ENCODE measurements at regions not wholly inside any gene's neighbourhood (a gene's known extent, or its start where the extent isn't known, plus 50 kb on each side); places are given as distances from the start of the nearest gene placed in this dataset.
"Not testable (repeated sequence)": the region's sequence is repeated elsewhere in the genome, so short reads cannot be mapped to it uniquely, and the experiment has no call there.

DNA sequence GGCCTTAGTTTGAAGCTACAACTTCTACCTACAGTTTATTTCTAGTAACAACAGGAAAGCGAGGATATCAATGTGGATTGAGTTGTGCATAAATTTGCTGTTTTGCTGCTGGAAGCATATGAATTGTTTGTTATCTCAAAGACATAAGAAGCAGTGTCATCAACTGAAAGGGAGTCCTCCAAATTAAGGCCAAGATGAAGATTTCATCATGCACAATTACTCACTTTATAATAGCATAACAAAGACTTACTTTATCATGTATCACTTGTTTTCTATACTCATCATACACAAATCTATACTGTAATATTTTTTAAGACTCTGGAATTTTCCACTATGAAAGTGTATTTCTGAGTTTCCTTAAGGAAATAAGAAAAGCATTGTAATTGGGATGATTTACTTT is 136.1 kb upstream of the FANCL start:
- no peak for DNase-seq (ENCODE audit: low read depth in 2 of 2)

DNA sequence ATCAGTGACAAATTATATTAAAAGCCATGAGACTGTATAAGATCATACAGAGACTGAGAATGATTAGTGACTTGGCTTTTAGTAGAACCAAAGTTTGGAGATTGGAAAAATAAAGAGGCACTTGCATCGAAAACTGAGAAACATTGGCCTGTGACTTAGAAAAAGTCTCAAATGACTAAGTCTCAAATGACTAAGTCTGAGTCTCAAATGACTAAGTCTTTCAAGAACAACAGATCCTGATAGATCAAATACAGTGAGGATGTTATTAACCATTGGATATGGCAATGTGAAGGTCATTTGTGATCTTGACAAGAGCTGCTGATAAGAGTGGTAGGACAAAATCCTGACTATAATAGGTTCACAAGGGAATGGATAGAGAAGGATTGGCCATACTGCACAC is 135.5 kb upstream of the FANCL start:
- DNase-seq (ENCODE audit: low read depth in 2 of 2) = no peak

DNA sequence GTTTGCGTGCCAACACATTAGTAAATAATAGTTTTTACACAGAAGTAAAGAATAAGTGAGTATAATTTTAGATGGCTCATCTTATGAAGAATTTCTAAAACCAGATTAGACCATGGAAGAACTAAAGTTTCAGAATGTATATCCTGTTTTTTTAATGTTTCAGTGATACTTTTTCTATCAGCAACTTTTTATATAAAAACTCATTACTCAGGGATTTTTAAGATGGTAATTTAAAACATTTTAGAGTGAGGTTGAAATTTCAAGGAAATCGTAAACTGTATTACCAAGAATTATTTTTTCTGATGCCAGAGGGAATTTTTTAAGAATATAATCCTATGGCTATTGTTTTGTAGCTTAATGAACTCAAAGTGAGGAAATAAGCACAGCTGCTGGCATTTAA is 128.5 kb upstream of the FANCL start:
- DNase-seq (ENCODE audit: low read depth in 2 of 2) = no peak

DNA sequence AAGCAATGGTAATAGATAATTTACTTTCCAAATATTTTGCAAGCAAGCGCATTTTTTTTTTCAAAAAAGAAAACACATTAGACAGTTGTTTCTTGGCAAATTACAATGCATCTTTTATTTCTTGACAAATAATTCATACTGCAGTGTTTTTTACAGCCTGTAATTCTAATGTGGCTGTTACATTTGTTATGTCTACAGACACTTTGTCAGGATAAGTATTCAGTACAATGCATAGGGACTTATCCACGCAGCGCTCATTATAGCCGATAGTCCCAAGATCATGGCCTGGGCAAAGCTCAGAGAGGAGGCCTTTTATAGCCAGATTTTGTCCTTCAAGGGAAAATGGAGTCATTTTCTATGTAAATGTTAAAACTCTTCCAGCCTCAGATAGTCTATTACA is 123.0 kb upstream of the FANCL start:
- DNase-seq (ENCODE audit: low read depth in 2 of 2) = no peak

DNA sequence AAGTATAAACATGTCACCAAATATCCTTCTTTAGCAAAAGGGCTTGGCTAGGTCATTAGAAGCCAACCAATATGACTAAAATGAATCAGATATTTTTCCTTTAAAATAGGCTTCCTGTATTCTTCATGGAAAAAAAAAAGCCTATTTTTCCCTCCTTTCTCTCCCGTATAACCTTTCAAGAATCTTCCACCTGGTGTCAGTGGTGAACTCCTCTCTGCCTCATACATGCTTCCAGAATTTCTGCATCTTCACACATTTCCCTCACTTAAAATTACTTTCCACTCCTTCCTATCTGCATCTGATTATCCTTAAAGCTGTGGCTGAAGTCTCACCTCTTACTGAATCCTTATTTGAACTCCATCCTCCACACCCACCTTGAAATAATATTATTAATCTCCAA is 116.9 kb upstream of the FANCL start:
- DNase-seq (ENCODE audit: low read depth in 2 of 2) = no peak

DNA sequence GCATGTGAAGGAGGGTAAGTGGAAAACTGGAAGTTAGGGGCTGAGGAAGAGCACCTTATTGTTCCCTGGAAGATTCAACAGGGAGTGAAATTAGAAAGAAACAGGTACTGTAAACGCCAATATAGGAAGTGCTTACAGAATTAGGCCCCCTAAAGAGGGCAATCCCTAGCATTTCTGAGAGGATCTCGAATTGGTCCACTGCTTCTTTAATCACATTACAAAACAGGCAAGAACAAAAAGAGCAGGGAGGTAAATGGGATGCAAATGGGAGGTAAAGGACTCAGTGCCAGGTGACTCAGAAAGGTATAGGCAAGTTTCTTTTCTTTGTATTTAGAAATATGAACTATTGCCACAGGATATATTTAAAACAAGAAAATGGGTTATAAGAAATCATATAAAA is 116.4 kb upstream of the FANCL start:
- DNase-seq (ENCODE audit: low read depth in 2 of 2) = no peak

DNA sequence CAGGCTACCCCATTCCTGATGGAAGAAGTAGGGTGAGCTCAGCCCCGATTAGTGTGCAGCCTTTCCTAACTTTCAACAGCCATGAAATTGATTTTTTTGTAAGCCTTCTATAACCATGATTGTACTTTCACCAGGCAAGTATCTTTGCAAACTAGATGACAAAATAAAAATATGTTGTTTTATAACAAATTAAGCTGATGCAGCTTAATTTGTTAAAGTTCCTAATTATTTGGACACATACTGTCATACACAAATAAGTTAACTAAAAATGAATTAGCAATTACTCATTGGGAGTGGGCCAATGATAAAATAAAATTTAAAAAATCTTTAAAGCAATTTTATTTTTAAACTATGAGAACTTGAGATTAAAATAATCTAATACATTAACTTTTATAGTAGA is 113.1 kb upstream of the FANCL start:
- DNase-seq (ENCODE audit: low read depth in 2 of 2) = no peak

DNA sequence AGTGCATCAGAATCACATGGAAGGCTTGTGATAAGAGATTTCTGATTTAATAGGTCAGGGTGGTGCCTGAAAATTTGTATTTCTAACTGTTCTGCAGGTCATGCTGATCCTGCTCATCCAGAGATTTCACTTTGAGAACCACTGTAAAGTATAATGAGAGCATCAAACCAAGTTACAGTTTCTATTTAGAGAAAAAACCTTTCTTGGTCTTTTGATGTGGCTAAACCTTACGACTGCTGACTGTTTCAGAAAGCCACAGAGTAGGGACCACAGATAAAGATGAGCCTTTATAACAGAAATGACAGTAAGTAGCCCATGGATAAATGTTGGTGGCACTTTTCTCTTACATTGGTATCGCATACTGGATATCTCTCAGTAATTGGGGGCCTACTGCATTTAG is 109.4 kb upstream of the FANCL start:
- no peak for DNase-seq (ENCODE audit: low read depth in 2 of 2)

DNA sequence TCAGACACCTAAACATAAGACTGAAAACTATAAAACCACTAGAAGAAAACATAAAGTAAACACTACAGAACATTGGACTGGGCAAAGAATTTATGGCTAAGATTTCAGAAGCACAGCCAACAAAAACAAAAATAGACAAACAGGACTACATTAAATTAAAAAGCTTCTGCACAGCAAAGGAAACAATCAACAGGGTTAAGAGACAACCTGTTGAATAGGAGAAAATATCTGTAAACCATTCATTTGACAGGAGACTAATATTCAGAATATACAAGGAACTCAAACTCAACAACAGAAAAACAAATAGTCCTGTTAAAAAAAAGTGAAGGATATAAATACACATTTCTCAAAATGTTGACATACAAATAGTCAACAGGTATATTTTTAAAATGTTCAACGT is 106.7 kb upstream of the FANCL start:
- DNase-seq (ENCODE audit: low read depth in 2 of 2) = no peak

DNA sequence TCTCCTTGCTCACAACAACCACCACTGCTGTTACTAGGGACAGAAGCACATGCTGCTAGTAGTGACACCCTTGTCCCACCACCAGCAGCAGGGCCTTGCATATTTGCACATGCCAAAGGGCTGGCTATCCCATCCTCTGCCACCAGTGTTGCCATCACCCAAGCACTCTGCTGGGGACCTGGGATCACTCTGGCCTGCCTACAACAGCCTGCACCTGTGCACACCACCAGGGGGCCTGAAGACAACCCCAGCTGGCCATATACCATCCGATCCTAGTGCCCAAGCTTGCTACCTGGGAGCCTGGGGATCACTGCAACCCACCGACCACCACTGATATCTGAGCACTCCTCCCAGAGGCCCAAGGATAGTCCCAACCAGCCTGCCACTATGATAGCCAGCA is 99.9 kb upstream of the FANCL start:
- DNase-seq (ENCODE audit: low read depth in 2 of 2) = no peak

DNA sequence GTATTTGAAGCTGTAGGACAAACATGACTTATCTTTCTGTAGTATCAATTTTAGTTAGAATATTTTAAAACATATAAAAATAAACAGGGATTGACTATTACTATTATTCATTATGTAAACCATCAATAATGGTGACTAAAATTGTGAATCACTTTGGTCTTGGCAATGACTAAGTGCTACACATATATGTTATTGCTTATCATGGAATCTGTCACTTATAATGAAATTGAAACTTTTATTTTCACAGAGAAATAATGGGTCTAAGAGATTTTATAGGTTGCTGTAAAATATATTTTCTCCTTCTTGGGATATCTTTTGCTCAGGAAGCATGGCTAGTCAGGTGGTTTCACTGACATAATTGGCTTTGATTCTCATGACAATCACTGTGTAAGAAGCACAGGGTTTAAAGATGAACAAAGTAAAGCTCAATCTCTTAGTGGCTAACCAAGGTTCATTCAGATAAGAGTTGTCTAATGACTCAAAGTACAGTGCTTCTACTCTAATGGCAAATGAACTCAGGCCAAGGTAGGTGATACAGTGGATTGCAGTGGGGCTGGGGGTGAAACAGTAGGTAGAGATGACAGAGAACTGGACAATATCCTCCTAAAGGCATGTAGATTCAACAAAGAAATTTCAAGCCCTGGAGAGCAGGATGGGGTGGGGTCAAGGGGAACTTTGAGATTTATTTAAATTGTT is 98.6 kb upstream of the FANCL start:
- DNase-seq (ENCODE audit: low read depth in 2 of 2) = no peak

DNA sequence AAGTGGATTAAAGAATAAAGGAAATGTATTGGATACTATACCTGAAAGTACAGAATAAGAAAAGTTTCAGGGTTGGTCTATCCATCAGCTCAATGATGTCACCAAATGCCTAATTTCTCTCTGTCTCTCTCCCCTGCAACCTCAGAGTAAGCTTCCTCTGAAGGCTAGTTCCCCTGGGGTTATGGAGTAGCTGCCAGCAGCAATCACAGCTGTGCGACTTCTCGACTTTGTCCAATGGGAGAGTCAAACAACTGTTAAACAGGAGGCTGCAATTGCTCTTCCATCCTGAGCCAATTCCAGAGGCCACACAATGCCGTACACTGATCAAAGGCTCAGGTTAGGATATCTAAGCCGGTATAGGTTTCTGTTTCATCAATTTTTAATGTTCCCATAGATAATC is 95.3 kb upstream of the FANCL start:
- DNase-seq (ENCODE audit: low read depth in 2 of 2) = no peak

DNA sequence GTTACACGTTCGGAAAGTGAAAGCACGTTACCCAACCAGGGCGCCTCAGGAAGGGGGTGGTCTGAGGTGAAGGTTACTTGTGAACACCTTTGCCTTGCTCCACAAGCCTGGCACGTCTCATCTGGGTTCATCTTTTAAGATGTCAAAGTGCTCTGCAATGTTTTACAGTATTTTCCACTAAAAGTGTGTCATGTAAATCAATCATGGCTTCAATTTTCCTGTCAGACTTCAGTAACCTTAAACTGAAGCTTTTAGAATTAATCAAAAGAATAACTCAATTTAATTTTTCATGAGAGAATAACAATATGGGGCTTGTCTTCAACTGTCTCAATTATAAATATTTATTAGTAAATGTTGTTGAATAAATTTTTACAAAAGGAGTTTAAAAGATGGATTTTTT is 93.3 kb upstream of the FANCL start:
- no peak for DNase-seq (ENCODE audit: low read depth in 2 of 2)

DNA sequence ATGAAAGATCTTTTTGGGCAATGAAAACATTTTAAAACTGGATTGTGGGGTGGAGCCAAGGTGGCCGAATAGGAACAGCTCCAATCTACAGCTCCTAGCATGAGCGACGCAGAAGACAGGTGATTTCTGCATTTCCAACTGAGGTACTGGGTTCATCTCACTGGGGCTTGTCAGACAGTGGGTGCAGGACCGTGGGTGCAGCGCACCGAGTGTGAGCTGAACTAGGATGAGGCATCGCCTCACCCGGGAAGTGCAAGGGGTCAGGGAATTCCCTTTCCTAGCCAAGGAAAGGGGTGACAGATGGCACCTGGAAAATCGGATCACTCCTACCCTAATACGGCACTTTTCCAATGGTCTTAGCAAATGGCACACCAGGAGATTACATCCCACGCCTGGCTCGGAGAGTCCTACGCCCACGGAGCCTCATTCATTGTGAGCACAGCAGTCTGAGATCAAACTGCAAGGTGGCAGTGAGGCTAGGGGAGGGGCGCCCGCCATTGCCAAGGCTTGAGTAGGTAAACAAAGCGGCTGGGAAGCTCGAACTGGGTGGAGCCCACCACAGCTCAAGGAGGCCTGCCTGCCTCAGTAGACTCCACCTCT is 84.3 kb upstream of the FANCL start:
- DNase-seq (ENCODE audit: low read depth in 2 of 2) = not testable (repeated sequence)

DNA sequence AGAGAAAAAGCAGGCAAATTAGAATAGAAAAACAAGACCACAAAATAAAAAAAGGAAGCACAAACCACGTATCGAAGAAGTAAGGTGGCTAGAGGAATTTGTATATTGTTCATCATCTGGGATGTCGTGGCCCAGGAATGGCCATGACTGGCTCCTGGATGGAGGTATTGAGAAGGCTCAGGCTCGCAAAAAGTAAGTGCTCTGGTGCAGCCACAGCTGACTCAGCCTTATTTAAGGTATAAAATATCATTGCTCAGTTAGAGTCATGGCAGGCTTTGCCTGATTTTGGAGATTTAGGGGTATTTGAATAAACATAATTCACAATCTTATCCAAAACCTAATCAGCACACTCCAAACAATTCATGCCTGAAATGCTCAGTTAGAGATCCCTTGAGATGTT is 78.4 kb upstream of the FANCL start:
- DNase-seq (ENCODE audit: low read depth in 2 of 2) = no peak

DNA sequence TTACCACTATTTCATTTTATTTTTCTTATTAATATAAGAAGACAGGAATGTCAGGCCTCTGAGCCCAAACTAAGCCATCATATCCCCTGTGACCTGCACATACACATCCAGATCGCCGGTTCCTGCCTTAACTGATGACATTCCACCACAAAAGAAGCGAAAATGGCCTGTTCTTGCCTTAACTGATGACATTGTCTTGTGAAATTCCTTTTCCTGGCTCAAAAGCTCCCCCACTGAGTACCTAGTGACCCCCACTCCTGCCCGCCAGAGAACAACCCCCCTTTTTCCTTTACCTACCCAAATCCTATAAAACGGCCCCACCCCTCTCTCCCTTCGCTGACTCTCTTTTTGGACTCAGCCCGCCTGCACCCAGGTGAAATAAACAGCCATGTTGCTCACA is 77.8 kb upstream of the FANCL start:
- not testable (repeated sequence) for DNase-seq (ENCODE audit: low read depth in 2 of 2)

DNA sequence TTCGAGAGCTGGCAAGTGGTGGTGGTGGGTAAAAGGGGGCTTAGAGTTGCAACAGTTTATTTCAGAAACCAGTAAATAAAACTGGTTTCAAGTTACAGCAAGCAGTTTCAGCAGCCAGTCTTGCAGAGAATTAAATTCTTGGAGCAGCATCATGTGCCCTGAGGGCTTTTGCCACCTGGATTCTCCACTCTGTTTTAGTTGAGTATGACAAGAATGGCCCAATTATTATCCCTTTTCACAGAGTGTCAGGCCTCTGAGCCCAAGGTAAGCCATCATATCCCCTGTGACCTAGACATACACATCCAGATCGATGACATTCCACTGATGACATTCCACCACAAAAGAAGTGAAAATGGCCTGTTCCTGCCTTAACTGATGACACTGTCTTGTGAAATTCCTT is 72.8 kb upstream of the FANCL start:
- DNase-seq (ENCODE audit: low read depth in 2 of 2) = no peak

DNA sequence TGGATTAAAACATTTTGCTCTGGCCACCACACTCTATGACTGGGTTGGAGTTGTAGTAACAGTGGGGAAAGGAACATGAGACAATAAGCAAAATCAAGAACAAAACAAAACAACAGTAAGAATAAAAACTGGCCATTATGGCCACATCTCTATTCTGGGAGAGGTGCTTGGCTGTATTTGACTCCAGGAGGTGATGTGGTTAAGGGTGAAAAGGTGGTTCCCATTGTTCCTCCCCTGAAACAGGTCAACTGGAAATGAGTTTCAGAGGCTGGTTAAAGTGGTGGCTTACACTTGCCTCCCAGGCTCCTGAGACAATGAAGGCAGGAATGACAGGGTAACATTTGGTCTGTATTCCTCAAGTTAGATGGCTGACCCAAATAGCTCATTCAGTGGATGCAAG is 67.3 kb upstream of the FANCL start:
- no peak for DNase-seq (ENCODE audit: low read depth in 2 of 2)

DNA sequence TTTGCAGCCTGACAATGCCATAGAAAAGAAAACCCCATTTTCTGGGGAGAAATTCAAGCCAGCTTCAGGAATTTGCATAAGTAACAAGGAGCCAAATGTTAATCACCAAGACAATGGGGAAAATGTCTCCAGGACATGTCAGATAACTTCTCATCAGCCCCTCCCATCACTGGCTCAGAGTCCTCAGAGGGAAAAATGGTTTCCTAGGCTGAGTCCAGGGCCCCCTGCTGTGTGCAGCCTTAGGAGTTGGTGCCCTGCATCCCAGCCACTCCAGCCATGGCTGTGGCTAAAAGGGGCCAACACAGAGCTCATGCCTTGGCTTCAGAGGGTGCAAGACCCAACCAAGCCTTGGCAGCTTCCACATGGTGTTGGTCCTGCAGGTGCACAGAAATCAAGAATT is 63.7 kb upstream of the FANCL start:
- no peak for DNase-seq (ENCODE audit: low read depth in 2 of 2)

DNA sequence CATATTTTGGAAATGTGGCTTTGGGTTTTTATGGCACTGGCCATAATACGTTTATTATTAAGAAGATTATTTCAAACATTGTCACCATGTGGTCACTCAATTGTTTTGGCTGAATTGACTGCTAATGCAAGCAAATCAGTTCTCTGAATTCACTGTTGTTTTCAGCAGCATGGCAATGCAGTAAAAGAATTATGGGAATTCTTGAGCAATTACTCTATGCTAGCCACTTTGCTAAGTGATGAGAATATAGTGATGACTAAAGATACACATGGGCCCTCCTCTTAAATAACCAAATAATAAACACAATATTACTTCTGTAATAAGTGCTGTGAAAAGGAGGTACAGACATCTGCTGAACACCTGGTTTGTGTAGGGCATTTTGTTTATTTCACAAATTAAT is 58.0 kb upstream of the FANCL start:
- no peak for DNase-seq (ENCODE audit: low read depth in 2 of 2)

DNA sequence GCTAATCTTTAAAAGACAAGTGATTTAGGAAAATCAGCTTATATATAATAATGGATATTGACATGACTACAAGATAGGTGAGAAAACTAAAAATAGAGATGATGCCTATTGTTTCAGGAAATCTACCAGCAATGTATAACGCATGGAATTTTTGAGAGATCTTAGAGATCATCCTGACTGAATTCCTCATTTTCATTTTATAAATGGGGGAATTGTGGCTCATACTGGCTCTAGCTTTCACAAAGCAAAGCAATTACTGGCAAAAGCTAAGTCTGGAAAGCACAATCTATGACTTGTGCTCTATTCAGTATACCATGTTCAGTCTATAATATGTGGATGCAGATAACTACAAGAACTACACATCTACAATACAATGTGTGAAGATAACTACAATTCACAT is 51.9 kb upstream of the FANCL start:
- DNase-seq (ENCODE audit: low read depth in 2 of 2) = no peak

DNA sequence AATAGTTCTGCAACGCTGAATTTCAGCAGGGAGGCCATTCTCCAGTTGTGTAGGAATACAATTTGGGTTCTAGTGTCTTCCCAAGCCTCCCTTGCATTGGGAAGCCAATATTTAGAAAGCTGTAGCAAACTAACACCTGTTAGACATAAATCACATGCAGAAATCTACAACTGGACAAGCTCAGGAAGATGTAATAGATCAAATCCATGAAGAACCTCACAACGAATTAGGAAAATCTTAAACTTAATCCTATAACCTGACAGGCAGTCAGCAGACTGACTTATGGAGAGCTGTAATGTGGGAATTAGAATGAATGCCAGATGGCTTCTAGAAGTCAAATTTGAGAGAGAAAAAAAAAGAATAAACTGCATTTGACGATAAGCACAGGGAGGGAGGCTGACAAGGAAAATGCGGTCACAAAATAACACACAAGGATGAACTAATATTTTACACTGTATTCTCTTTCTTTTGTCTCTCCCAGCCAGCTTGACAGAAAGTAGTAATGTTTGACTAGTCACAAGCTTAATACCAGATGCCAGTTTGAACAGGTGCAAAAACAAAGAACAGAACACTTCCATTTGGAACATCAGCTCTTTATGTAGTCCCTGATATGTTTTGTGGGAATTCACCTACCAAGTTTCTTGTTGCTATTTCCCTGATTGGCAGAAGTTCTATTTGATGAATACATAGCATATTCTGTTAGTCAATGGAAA is 50.8 kb upstream of the FANCL start:
- DNase-seq (ENCODE audit: low read depth in 2 of 2) = no peak

Measured in stimulated activated CD8-positive, alpha-beta memory T cell treated with anti-CD3 and anti-CD28 coated beads, Interleukin-15, amount 100 ng/mL, for 48 hours (primary cell).